ENCODE measurements at regions not wholly inside any gene's neighbourhood (a gene's known extent, or its start where the extent isn't known, plus 50 kb on each side); places are given as distances from the start of the nearest gene placed in this dataset.
A peak's percentile ranks its signal among the peaks of the same experiment; 100 is the strongest.
"Not testable (repeated sequence)": the region's sequence is repeated elsewhere in the genome, so short reads cannot be mapped to it uniquely, and the experiment has no call there.

GRCh38 chr9:104232781-104233341, 138.8 kb downstream of the SMC2 start:
- H3K4me3 Mint-ChIP-seq (ENCODE audit: unreplicated experiment): no peak overlapping the region
- H3K36me3 Mint-ChIP-seq (ENCODE audit: low read depth): no peaks in the 10 kb centered on the region
- peaks cover under 1% of the 10 kb centered on the region for H3K27me3 Mint-ChIP-seq (ENCODE audit: low read depth)
- TF ChIP-seq CTCF (IDR thresholded peaks at IDR 0.05): no peak
- no peaks in the 10 kb centered on the region for H3K4me1 Mint-ChIP-seq (ENCODE audit: low read depth)
- no peak for DNase-seq (ENCODE audit: low spot score)
- no peak overlapping the region for H3K27ac Mint-ChIP-seq (ENCODE audit: unreplicated experiment)
- H3K9me3 Mint-ChIP-seq (ENCODE audit: low read depth): peaks cover 4% of the 10 kb centered on the region

- Mint-ChIP-seq H3K4me1 (ENCODE audit: low read depth) (no peaks in the 10 kb centered on the region), H3K9me3 (ENCODE audit: low read depth) (peaks cover 4% of the 10 kb centered on the region), H3K36me3 (ENCODE audit: low read depth) (no peaks in the 10 kb centered on the region), H3K27ac (ENCODE audit: unreplicated experiment) (no peak overlapping the region), H3K4me3 (ENCODE audit: unreplicated experiment) (no peak overlapping the region), H3K27me3 (ENCODE audit: low read depth) (no peaks in the 10 kb centered on the region)
- no peak for TF ChIP-seq CTCF (IDR thresholded peaks at IDR 0.05)
- no peak for DNase-seq (ENCODE audit: low spot score)
Measured at GRCh38 chr9:104233366-104233765, 139.3 kb downstream of the SMC2 start.

GRCh38 chr9:104234632-104235337, 140.7 kb downstream of the SMC2 start:
- DNase-seq (ENCODE audit: low spot score); H3K9me3 Mint-ChIP-seq (ENCODE audit: low read depth); H3K27me3 Mint-ChIP-seq (ENCODE audit: low read depth): not testable (repeated sequence)

GRCh38 chr9:104235347-104236120, 141.4 kb downstream of the SMC2 start:
- peak; percentile 77 for DNase-seq (ENCODE audit: low spot score)
- H3K4me3 Mint-ChIP-seq (ENCODE audit: unreplicated experiment); H3K36me3 Mint-ChIP-seq (ENCODE audit: low read depth); H3K27me3 Mint-ChIP-seq (ENCODE audit: low read depth); H3K4me1 Mint-ChIP-seq (ENCODE audit: low read depth); H3K27ac Mint-ChIP-seq (ENCODE audit: unreplicated experiment); H3K9me3 Mint-ChIP-seq (ENCODE audit: low read depth): not testable (repeated sequence)

More at GRCh38 chr9:104234632-104235337, 140.7 kb downstream of the SMC2 start:
- not testable (repeated sequence) for H3K4me1 Mint-ChIP-seq (ENCODE audit: low read depth); H3K36me3 Mint-ChIP-seq (ENCODE audit: low read depth); H3K4me3 Mint-ChIP-seq (ENCODE audit: unreplicated experiment); H3K27ac Mint-ChIP-seq (ENCODE audit: unreplicated experiment)

- no peaks in the 10 kb centered on the region for H3K36me3 Mint-ChIP-seq (ENCODE audit: low read depth)
- no peaks in the 10 kb centered on the region for H3K4me1 Mint-ChIP-seq (ENCODE audit: low read depth)
- TF ChIP-seq CTCF (IDR thresholded peaks at IDR 0.05): no peak
- H3K27ac Mint-ChIP-seq (ENCODE audit: unreplicated experiment): no peak overlapping the region
- DNase-seq (ENCODE audit: low spot score): no peak
- H3K9me3 Mint-ChIP-seq (ENCODE audit: low read depth): peaks cover 3% of the 10 kb centered on the region
- peaks cover 3% of the 10 kb centered on the region for H3K27me3 Mint-ChIP-seq (ENCODE audit: low read depth)
- H3K4me3 Mint-ChIP-seq (ENCODE audit: unreplicated experiment): no peak overlapping the region
Measured at GRCh38 chr9:104238668-104239067, 144.6 kb downstream of the SMC2 start.

- peaks cover 3% of the 10 kb centered on the region for H3K27me3 Mint-ChIP-seq (ENCODE audit: low read depth)
Measured at GRCh38 chr9:104240890-104241289, 146.8 kb downstream of the SMC2 start.

More at GRCh38 chr9:104240890-104241289, 146.8 kb downstream of the SMC2 start:
- Mint-ChIP-seq H3K4me3 (ENCODE audit: unreplicated experiment) (no peak overlapping the region), H3K27ac (ENCODE audit: unreplicated experiment) (no peak overlapping the region), H3K9me3 (ENCODE audit: low read depth) (no peaks in the 10 kb centered on the region), H3K4me1 (ENCODE audit: low read depth) (no peaks in the 10 kb centered on the region), H3K36me3 (ENCODE audit: low read depth) (no peaks in the 10 kb centered on the region)
- DNase-seq (ENCODE audit: low spot score): no peak
- no peak for TF ChIP-seq CTCF (IDR thresholded peaks at IDR 0.05)

Data from chondrocyte (in vitro differentiated cells).